GM21717 (cell line): ENCODE measurements at regions not wholly inside any gene's neighbourhood (a gene's known extent, or its start where the extent isn't known, plus 50 kb on each side); places are given as distances from the start of the nearest gene placed in this dataset.
"Not testable (repeated sequence)": the region's sequence is repeated elsewhere in the genome, so short reads cannot be mapped to it uniquely, and the experiment has no call there.

Experiments
- ATAC-seq: cut with Tn5 transposase; IDR thresholded peaks from one replicate; pipeline ENCODE4 v1.9.1; 2021; ENCODE audit warnings: mild to moderate bottlenecking, moderate library complexity; ENCODE audit not compliant: unreplicated experiment

DNA sequence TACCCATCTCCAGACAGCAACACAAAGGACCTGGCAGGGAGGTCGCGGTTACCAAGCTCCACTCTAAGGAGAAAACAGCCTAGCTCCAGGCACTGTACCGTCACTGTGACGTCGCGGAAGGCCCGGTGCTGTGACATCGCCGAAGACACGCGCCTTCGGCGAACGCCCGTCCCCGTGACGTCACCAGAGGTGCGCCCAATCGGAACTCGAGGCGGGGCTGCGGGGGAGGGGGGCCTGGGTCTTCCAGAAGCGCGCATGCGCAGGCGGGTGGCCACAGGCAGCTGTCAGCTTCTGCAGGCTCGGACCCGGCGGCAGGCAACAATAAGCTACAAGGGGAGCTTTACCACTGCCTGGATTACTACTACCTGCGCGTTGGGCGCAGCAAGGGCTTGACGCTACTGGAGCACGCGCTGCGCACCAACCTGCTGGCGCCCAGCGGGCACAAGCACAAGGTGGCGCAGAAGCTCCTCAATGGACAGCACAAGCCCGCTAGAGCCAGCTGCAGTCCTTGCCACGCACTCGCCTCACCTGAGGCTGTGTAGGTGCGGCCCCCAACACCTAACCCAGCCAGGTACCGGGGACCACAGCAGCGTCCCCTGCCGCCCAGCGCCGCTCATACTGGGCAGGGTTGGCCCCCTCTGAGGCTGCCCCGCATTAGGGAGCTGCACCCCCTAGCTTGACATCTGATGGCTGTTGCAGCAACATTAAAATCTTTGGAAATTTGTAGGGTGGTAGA is 208.4 kb downstream of the TPST1 start:
- ATAC-seq = no peak

DNA sequence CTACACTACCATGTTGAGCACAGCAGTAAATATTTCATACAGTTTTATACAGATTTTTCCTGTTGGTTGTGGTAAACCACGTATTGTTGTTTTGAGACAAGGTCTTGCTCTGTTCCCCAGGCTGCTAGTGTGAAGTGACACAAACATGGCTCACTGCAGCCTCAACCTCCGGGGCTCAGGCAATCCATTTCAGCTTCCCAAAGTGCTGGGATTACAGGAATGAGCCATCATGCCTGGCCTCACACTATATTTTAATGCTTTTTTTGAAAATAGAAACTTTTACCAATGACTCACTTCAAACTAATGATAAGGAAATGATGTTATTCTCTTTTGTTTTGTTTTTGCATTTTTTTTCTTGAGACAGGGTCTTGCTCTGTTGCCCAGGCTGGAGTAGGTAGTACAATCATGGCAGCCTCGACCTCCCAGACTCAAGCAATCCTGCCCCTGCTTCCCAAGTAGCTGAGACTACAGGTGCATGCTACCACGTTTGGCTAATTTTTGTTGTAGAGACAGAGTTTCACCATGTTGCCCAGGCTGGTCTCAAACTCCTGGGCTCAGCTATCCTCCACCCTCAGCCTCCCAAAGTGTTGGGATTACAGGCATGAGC is 210.6 kb downstream of the TPST1 start:
- no peak for ATAC-seq

DNA sequence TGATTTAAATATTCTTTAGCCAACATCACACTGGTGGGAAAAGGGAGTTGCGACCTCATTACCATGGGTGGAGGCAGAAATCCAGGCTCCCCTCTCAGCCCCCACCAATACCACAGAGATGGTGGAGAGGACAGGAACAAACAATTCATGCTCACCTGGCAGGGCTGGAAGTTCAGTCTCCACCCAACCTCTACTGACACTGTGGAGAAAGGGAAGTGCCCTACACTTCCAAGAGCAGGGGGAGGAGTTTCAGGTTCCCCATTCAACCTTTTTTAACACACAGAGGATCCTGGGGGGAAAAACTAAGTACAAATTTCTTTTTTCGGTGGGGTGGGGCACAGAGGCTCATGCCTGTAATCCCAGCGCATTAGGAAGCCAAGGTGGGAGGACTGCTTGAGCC is 210.1 kb upstream of the KCTD7 start:
- ATAC-seq = no peak

DNA sequence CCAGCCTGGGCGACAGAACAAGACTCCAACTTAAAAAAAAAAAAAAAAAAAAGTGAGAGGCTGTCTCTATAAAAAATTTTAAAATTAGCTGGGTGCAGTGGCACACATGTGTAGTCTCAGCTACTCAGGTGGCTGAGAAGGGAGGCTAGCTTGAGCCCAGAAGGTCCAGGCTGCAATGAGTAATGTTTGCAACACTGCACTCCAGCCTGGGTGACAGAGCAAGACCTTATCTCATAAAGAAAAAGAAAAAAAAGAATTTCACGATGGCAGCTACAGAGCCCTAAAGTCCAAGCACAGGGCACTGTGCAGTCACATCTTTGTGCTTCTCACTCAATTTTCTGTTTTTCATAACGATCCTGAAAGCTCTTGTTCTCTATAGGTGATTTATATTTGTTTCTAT is 209.5 kb upstream of the KCTD7 start:
- no peak for ATAC-seq

DNA sequence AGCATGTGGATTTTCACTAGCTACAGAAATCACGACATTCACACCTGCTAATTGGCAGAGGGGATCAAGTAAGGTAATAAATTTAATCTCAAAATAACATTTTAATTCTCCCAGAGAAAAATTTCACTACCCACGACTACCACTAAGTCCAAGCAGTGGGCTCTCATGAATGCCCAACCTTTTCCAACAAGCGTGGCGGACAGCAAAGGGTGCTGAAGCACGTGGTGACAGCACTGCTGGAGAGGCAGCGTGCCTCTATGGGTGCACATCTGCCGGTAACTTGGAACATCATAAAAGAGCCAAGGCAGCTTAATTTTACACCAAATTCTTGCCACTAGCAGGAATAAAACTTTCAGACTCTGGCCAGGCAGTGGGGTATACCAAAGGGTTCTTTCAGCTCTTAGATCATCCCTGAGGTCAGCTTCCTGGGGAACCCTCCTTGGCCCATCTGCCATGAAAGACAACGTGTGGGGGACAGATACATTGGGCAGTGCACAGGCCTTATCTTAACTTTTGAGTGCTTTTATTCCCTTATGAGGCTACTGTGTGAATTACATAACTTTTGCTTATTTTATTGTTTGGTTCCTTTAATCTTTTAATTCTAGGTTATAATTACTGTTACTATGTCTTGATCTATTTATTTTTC is 206.7 kb upstream of the KCTD7 start:
- ATAC-seq = no peak

DNA sequence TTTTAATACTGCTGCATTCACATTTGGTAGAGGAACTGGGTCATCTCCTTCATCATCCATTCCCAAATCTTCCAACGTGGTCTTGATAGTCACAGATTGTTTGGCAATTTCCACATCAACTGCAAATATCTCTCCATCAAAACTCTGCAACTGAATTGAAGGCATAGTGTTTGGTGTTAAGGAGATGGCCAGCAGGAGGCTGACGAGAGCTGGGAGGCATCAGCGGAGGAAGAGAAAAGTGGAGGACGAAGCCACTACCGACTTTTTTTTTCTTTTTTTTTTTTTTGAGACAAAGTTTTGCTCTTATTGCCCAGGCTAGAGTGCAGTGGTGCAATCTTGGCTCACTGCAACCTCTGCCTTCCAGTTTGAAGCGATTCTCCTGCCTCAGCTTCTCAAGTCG is 205.0 kb upstream of the KCTD7 start:
- ATAC-seq = no peak

DNA sequence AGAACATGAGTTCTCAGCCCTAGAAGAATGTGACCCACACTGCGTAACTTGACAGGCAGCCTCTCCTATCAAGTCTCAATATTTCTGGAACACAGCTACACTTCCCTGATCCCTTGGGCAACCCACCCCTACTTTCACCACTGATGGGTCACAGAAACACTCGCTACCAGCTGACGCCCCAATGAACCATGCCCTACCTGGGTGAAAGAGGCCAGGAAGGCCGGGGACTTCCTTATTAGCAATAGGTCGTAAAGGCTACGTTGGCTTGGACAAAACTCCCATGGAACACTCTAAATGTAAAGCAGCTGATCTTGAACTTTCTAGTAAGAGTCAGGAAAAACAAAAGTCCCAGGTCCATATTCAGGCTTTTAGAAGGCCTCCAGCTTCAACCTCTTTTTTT is 202.3 kb upstream of the KCTD7 start:
- ATAC-seq = no peak

DNA sequence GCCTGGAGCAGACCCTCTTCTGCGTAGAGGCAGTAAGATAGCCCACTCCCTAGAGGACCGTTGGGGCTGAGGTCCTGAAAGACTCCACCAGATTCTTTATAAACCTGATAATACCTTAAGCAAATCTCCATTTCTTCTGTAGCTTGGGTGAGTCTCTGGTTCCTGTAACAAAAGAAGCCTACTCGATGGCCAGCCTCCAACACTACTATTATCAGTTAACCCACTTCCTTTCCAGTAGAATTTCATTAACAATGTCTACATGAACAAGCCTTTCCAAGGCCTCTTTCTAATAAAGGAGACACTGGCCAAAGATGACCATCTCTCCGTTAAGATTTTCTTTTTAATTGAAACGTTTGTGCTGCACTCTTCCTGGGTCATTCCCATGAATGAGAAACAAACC is 201.7 kb upstream of the KCTD7 start:
- no peak for ATAC-seq

DNA sequence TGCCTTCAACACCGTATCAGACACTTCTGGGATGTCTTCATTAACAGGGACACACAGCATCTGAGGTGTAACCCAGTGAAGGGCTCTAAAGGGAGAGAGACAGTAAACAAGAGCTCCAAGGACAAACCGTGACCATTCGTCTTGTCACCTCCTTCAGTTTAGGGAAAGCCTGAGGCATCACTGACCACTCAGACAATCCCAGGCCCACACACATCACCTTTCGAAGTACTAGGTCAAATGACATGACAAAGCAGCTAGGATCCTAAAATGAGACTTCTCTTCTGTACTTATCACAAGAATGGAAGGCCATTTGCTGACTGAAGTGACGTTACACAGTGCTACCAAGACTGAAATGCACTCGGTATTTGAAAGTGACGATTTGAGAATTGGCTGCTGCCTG is 200.7 kb upstream of the KCTD7 start:
- no peak for ATAC-seq

DNA sequence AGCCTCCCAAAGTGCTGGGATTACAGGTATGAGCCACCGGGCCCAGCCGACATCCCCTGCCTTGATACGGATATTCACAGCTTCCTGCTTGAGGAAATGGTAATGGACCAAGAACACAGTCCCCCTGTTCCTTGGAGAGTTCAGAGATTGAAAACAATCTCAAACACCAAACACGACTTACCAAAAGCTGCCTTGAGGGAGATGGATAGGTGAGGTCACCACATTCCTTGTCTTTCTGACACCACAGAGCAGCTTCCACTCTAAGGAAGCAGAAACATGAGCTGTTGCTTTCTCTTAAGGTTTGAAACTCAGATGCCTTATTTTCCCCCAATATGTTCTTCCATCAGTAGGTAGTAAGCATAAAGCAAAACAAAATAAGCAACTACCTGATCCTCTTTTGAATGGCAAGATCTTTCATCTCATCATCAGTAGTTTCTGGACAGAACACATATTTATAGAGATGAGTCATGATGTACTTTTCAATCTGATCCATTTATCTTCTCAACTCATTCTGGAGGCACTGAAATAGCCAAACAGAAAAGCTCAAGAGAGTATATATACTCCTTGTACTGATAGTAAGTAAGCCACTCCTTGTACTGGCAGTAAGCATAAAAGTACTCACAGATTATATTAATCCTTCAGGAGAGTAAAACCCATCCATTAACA is 199.1 kb upstream of the KCTD7 start:
- ATAC-seq = no peak

DNA sequence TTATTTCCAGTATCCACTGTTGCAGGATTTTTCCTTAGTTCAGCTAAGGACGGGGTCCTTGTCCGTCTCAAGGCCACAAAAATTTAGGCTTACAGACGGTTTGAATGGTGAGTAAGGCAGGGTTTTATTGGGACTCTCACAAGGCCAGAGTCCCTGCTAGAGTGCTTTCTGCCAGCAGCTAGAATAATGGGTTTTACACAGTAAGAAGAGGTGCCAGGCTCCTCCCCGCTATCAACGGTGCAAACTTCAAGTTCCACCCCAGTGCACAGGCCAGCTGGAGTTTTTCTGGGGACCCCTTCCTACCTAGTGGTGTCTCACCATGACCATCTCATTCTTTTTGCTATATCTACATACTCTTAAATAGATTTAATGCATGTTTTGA is 198.5 kb upstream of the KCTD7 start:
- no peak for ATAC-seq

DNA sequence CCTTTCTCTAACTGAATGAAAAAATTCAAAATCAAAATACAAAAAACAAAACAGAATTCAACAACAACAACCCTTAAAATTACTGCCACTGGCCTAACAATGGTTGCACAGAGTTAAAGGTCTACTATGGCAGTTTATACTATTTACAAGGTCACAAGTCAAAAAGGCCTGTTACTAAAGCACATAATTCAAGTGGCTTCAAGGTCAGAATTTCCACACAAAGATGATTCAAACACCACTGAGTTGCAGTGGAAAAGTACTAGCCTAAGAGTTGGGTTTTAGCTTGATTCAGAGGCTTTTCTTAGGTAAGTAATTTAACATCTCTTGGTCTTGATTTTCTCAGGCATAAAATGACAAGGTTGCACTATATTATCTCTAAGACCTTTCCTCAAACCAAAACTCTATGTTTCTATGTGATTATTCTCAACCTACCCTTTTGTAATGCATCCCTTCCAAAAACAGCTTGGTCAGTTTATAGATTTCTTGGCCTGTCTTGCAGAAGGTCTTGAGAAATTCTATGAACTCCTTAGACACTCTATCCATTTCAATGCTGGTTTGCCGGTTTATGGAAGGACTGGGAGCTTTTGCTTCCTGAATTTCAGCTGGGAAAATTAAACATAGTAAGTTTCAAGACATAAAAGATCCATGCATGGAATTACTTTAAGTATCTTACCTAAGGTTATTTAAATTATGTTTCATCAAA is 189.8 kb upstream of the KCTD7 start:
- ATAC-seq = not testable (repeated sequence)

DNA sequence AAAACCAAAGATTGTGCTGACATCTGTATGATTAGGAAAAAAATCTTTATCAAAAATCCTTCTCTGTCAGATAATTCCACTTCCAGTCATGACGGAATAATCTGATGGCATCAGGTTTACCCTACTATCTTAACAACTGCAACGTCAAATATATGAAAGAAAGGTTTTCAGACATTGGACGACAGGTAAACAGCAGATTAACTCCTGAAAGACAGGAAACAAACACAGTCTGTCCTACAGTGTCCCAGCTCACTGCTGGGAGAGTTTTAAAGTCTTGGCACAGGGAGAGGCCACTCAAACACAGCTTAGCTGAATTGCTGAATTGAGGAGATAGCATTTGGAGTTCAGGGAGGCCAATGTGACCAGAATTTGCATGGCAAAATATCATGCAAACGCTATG is 186.3 kb upstream of the KCTD7 start:
- ATAC-seq = no peak

DNA sequence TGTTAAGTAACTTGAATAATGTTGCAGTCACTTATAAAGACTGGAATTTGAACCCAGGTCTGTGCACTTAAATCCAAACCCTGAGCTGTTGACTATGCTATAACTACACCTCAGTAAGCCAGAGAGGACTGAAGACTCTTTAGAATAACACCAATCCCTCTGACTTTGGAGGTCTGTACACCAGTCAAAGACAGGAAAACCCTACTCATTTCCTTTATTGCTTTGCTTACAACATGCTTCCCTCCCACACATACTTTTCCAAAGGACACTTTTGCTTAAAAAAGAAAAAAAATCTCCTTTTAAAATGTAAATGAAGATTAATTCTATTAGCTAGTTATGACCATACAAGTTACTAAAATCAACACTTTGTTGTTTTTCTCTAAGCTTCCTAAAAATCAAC is 184.7 kb upstream of the KCTD7 start:
- no peak for ATAC-seq

DNA sequence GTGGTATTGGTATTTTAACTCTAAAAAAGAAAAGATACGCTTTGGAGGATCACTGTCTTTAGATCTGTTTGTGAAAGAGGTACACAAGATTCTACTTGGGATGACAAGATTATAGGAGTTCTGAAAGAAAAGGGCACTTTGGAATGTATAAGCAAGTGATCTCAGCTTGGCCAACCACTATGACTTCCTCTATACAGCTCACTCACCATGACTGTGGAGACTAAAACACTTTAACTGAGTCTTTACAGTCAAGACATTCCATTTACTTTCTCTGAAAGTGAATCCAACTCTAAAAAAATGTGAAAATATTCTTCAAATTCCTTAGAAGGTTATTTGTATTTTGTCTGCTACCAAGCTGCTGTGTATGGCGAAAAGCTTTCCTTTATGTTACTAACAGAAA is 181.7 kb upstream of the KCTD7 start:
- not testable (repeated sequence) for ATAC-seq

DNA sequence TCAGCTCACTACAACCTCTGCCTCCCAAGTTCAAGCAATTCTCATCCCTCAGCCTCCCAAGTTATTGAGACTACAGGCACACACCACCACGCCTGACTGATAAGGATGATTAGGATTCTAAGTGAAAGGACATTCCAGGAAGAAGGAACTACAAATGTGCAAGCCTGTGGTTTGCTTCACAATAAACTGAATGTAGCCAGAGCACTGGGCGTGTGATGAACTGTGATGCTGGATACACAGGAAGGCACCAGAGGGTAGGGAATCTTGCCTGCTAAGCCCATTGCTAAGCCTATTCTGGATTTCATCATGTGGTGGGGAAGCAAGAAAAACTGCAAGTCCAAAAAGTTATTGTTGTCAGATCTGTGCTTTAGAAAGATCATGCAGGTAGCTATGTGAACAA is 177.9 kb upstream of the KCTD7 start:
- ATAC-seq = not testable (repeated sequence)

DNA sequence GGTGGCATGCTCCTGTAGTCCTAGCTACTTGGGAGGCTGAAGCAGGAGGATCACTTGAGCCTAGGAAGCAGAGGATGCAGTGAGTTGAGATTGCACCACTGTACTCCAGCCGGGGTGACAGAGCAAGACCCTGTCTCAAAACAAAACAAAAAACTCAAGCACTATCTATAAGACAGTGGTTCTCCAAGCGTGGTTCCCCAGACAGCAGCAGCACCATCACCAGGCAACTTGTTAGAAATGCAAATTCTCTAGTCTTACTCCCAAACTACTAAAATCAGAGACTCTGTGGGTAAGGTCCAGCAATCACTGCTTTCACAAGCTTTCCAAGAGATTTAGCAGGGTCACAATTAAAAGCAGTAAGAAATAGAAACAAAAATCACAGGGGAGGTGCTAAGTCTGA is 177.0 kb upstream of the KCTD7 start:
- not testable (repeated sequence) for ATAC-seq

DNA sequence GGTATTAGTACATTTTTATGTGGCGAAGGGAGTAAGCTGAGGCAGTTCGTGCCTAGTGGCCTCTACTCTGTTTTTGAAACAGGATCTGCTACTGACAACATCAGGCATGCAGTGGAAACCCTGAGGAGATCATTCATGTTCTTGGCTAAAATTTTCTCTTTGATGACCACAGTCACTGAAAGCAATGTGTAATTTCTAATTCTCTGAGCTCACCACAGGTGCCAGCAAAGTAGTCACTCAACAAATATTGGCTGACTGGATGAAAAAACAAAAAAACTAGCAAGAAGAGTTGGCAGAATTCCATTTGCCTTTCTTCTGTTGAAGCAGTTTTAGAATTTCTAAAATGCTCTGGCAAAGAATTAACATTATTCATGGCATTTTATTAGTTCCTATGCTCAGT is 176.5 kb upstream of the KCTD7 start:
- ATAC-seq = no peak

DNA sequence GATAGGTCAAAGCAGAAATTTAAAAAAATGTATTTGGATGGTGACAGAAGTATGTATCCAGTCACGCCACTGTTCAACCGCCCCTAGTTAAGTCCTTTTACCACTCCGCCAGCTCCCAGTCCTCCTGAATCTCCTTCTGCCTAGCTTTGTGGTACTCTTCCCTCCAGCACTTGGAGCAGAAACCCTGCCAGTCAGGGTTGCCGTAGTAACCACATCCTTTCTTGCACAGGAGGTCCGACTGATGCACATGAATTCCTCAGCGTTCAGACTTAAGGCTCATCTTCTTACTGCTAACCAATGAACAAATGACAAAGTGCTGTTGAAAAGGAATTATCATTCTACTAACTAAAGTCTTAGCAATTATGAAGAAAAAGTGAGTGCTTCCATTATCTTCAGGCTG is 175.3 kb upstream of the KCTD7 start:
- ATAC-seq = no peak

DNA sequence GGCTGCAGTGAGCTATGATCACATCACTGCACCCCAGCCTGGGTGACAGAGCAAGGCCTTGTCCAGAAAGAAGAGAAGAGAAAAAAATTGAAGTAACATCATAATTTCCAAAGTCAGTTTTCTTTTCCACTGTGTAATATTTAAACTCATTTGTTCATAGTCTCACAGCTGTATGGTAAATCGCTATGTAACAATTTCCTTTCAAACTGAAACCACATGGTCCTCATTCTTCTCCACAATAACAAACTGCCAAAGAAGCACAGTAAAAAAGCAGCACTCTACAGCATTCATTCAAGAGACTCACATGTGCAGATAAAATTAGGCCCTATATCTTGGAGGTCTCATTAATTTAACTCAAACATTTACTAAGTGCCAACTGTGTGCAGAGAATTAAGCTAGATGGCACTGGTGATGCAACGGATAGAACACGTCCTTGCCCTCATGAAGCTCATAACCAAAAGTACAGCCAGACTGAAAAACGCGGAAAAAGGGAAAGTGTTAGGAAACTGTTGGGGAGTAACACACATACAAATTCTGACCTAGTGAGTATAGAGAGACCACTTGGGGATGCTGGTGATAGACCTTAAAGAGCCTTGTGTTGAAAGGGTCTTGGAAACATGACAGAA is 174.0 kb upstream of the KCTD7 start:
- no peak for ATAC-seq

DNA sequence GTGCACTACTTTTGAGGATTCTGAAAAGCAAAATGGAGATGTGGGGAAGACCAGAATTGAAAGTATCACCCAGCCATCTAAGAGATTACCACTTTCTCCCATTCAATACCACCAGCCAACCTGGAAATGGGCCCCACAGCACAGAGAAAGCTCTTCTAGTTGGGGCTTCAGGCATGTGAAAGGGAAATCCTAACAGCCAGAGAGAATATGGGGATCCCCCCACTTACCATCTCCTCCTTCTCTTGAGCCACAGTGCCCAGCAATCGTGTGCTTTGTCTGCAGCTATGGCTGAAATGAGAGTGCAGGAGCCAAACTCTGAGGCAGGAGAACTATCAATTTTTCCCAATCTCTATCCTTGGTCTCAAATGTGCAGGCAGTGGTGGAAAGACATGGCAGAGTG is 173.2 kb upstream of the KCTD7 start:
- not testable (repeated sequence) for ATAC-seq
